A549 (cell line): ENCODE measurements at regions not wholly inside any gene's neighbourhood (a gene's known extent, or its start where the extent isn't known, plus 50 kb on each side); places are given as distances from the start of the nearest gene placed in this dataset.

Source experiments
- ATAC-seq, 2 experiments: fragments of 200-7000 bp in 1 of 2; fragments of >200 bp in 1 of 2; cut with Nextera tagmentation in 1 of 2; cut with Tn5 transposase in 1 of 2; 3 replicates each; pipeline versions ENCODE4 v1.8.0 to v1.9.1; 2018 to 2020; ENCODE audit warnings: mild to moderate bottlenecking in 1 of 2, moderate library complexity in 1 of 2
- CTCF ChIA-PET: fragments of 300-600 bp; sonication (Branson Sonifier 250); formaldehyde crosslinking; extraction: SDS; loops from one replicate; lab custom pipeline; 2021; ENCODE audit warnings: antibody characterized with exemption, inconsistent platforms; lab: Yijun Ruan, JAX
- POLR2A ChIA-PET: fragments of 350-600 bp; formaldehyde crosslinking; extraction: SDS; loops from one replicate; lab custom pipeline; 2021; ENCODE audit warnings: antibody characterized with exemption, inconsistent platforms; lab: Yijun Ruan, JAX
- DNase-seq, 2 experiments: peaks; one replicate each; pipeline versions ENCODE4 v3.0.0 to v3.0.0-alpha.2; 2011 to 2016; ENCODE audit warnings: low read depth in 1 of 2, low spot score in 1 of 2
- FAIRE-seq: peaks from 2 replicates; lab custom pipeline; 2011; peaks lifted over from hg19 to GRCh38; lab: Jason Lieb, UNC
- H3K27ac ChIP-seq, 2 experiments: fragments of >200 bp; sonication (Bioruptor Twin); formaldehyde crosslinking; 3 replicates each; pipeline ENCODE4 v1.5.1; 2016 to 2017
- H3K4me1 ChIP-seq: fragments of >200 bp; sonication (Bioruptor Twin); formaldehyde crosslinking; 3 replicates; pipeline ENCODE4 v1.6.1; 2016
- H3K4me2 ChIP-seq: fragments of >200 bp; sonication (Bioruptor Twin); formaldehyde crosslinking; 3 replicates; pipeline ENCODE4 v1.6.1; 2016
- H3K4me3 ChIP-seq: fragments of >200 bp; sonication (Bioruptor Twin); formaldehyde crosslinking; 3 replicates; pipeline ENCODE4 v1.5.1; 2016
- H3K9me3 ChIP-seq: fragments of >200 bp; sonication (Bioruptor Twin); formaldehyde crosslinking; 3 replicates; pipeline ENCODE4 v1.6.1; 2016
- BCL3 ChIP-seq: fragments of >200 bp; sonication (Bioruptor Twin); formaldehyde crosslinking; IDR thresholded peaks from 3 replicates; pipeline ENCODE4 v1.6.1; 2016
- CBX2 ChIP-seq: fragments of 200-600 bp; sonication (generic); IDR thresholded peaks from 2 replicates; pipeline ENCODE4 v1.6.1; 2016; ENCODE audit warnings: low read depth, mild to moderate bottlenecking, borderline replicate concordance
- CEBPB ChIP-seq, 2 experiments: fragments of >200 bp in 1 of 2; sonication (Bioruptor Twin) in 1 of 2; formaldehyde crosslinking in 1 of 2; IDR thresholded peaks; 2 replicates each; pipeline ENCODE4 v1.6.1; 2012 to 2016
- E2F6 ChIP-seq: IDR thresholded peaks from 2 replicates; pipeline ENCODE4 v1.6.1; 2012; ENCODE audit warnings: low read depth, borderline replicate concordance
- EHF ChIP-seq: fragments of 250-450 bp; sonication (Bioruptor Pico); IDR thresholded peaks from 2 replicates; pipeline ENCODE4 v1.5.0; 2020; ENCODE audit warnings: mild to moderate bottlenecking
- EHMT2 ChIP-seq: fragments of 200-600 bp; sonication (generic); IDR thresholded peaks from 2 replicates; pipeline ENCODE4 v1.6.1; 2016; ENCODE audit warnings: antibody characterized with exemption, low read depth, mild to moderate bottlenecking, moderate library complexity
- FOSB ChIP-seq: fragments of 250-450 bp; sonication (Bioruptor Pico); IDR thresholded peaks from 2 replicates; pipeline ENCODE4 v1.5.0; 2020; ENCODE audit warnings: mild to moderate bottlenecking, moderate library complexity
- FOSL2 ChIP-seq, 2 experiments: fragments of 450-650 bp in 1 of 2; fragments of >200 bp in 1 of 2; sonication (Bioruptor Twin) in 1 of 2; formaldehyde crosslinking; IDR thresholded peaks; 2 replicates each; pipeline versions ENCODE4 v1.5.0 to v1.6.1; 2016 to 2020; ENCODE audit warnings: mild to moderate bottlenecking in 1 of 2, moderate library complexity in 1 of 2
- GATA3 ChIP-seq: IDR thresholded peaks from 2 replicates; pipeline ENCODE4 v1.6.1; 2012; ENCODE audit warnings: borderline replicate concordance
- HES2 ChIP-seq: fragments of >200 bp; sonication (Bioruptor Twin); formaldehyde crosslinking; IDR thresholded peaks from 2 replicates; pipeline ENCODE4 v1.6.1; 2016
- HEYL ChIP-seq: fragments of 250-450 bp; sonication (Bioruptor Pico); IDR thresholded peaks from 2 replicates; pipeline ENCODE4 v1.8.0; 2021; ENCODE audit warnings: mild to moderate bottlenecking, moderate library complexity
- HMGXB4 ChIP-seq: fragments of 250-450 bp; sonication (Bioruptor Pico); IDR thresholded peaks from 2 replicates; pipeline ENCODE4 v1.5.0; 2021; ENCODE audit warnings: mild to moderate bottlenecking, moderate library complexity, borderline replicate concordance
- HOXA7 ChIP-seq: fragments of 250-450 bp; sonication (Bioruptor Pico); IDR thresholded peaks from 2 replicates; pipeline ENCODE4 v1.5.0; 2020; ENCODE audit warnings: mild to moderate bottlenecking, moderate library complexity
- KDM1A ChIP-seq: fragments of 200-600 bp; sonication (generic); IDR thresholded peaks from 2 replicates; pipeline ENCODE4 v1.6.1; 2016; ENCODE audit warnings: low read depth, mild to moderate bottlenecking
- MAFK ChIP-seq: fragments of 450-650 bp; IDR thresholded peaks from 2 replicates; pipeline ENCODE4 v1.6.1; 2014; ENCODE audit not compliant: partially characterized antibody
- MAZ ChIP-seq: fragments of 150-350 bp; IDR thresholded peaks from 2 replicates; pipeline ENCODE4 v1.6.1; 2014; ENCODE audit warnings: antibody characterized with exemption, low read depth, low read length, borderline replicate concordance
- RCOR1 ChIP-seq: fragments of 150-350 bp; IDR thresholded peaks from 2 replicates; pipeline ENCODE4 v1.6.1; 2014; ENCODE audit warnings: antibody characterized with exemption, low read length, low read depth
- REST ChIP-seq: fragments of 200-600 bp; sonication (generic); IDR thresholded peaks from 2 replicates; pipeline ENCODE4 v1.6.1; 2016; ENCODE audit warnings: antibody characterized with exemption, mild to moderate bottlenecking, moderate library complexity
- RFX5 ChIP-seq: fragments of 450-650 bp; IDR thresholded peaks from 2 replicates; pipeline ENCODE4 v1.7.1; 2014; ENCODE audit warnings: antibody characterized with exemption, mild to moderate bottlenecking, moderate library complexity
- RNF2 ChIP-seq: fragments of 200-600 bp; sonication (generic); IDR thresholded peaks from 2 replicates; pipeline ENCODE4 v1.6.1; 2016; ENCODE audit warnings: low read depth, mild to moderate bottlenecking, antibody characterized with exemption, moderate library complexity, borderline replicate concordance
- SREBF2 ChIP-seq: fragments of 450-650 bp; IDR thresholded peaks from 2 replicates; pipeline ENCODE4 v1.6.1; 2014; ENCODE audit warnings: mild to moderate bottlenecking, moderate library complexity
- TP53 ChIP-seq: fragments of 250-450 bp; sonication (Bioruptor Pico); IDR thresholded peaks from 2 replicates; pipeline ENCODE4 v1.5.0; 2021; ENCODE audit warnings: mild to moderate bottlenecking, moderate library complexity
- ZC3H11A ChIP-seq: fragments of 450-650 bp; IDR thresholded peaks from 2 replicates; pipeline ENCODE4 v1.6.1; 2014; ENCODE audit warnings: antibody characterized with exemption, mild to moderate bottlenecking
- ZNF302 ChIP-seq: fragments of 250-450 bp; sonication (Bioruptor Pico); IDR thresholded peaks from 2 replicates; pipeline ENCODE4 v1.9.0; 2021; ENCODE audit warnings: inconsistent platforms, mild to moderate bottlenecking, moderate library complexity
- WGBS: methylation state at CpG from one replicate; pipeline ENCODE4 v1.1.6; 2017; ENCODE audit errors: missing lambda C conversion rate; 5-methylcytosine and 5-hydroxymethylcytosine counted together

- H3K9me3 ChIP-seq = no peaks in the 10 kb centered on the region
- H3K4me1 ChIP-seq = no peaks in the 10 kb centered on the region
- no peak overlapping the region for H3K27ac ChIP-seq
- FAIRE-seq (no peak), DNase-seq (no peak), ATAC-seq (no peak)
- 16% methylated on average over 2 of the region's 3 CpGs for WGBS
- POLR2A ChIA-PET = no interaction called here
- CTCF ChIA-PET = no interaction called here
- no peak overlapping the region for H3K4me3 ChIP-seq
- no peak for TF ChIP-seq CEBPB (IDR thresholded peaks at IDR 0.05)
- no peak for TF ChIP-seq MAZ
- no peak for TF ChIP-seq SREBF2
- no peak for TF ChIP-seq HMGXB4
- TF ChIP-seq MAFK = no peak
- no peak overlapping the region for H3K4me2 ChIP-seq
These were observed 184.5 kb upstream of the NTM start for GRCh38 chr11:131185915-131186314.

GRCh38 chr11:131186629-131187101 lies 183.8 kb upstream of the NTM start:
- FAIRE-seq = no peak
- WGBS = 17% methylated on average over 10 of the region's 10 CpGs
- no peak for ATAC-seq
- DNase-seq = no peak
- Histone ChIP-seq H3K4me3 (no peak overlapping the region), H3K4me1 (no peaks in the 10 kb centered on the region), H3K27ac (no peak overlapping the region), H3K9me3 (no peaks in the 10 kb centered on the region), H3K4me2 (no peak overlapping the region)
- ChIA-PET POLR2A (no interaction called here), CTCF (no interaction called here)
- TF ChIP-seq RCOR1 (no peak), EHF (CRISPR knock-in tag) (no peak), GATA3 (no peak), ZC3H11A (no peak), BCL3 (no peak)

- DNase-seq = no peak
- no peak for FAIRE-seq
- no peaks in the 10 kb centered on the region for H3K9me3 ChIP-seq
- H3K4me2 ChIP-seq = no peak overlapping the region
- no peak overlapping the region for H3K27ac ChIP-seq
- no peak for TF ChIP-seq E2F6
- TF ChIP-seq CBX2 = no peak
- TF ChIP-seq FOSL2 (IDR thresholded peaks at IDR 0.05) = no peak
- TF ChIP-seq FOSL2 (CRISPR knock-in tag; IDR thresholded peaks at IDR 0.05) = no peak
- no peak for TF ChIP-seq RNF2
- no peak for TF ChIP-seq ZNF302 (CRISPR knock-in tag)
- no peak for TF ChIP-seq HOXA7
- TF ChIP-seq EHMT2 = no peak
- TF ChIP-seq HEYL (CRISPR knock-in tag) = no peak
- ChIA-PET CTCF (no interaction called here), POLR2A (no interaction called here)
- no peaks in the 10 kb centered on the region for H3K4me1 ChIP-seq
- 30% methylated on average over 5 of the region's 5 CpGs for WGBS
- no peak overlapping the region for H3K4me3 ChIP-seq
- no peak for ATAC-seq
These were observed 180.0 kb upstream of the NTM start for GRCh38 chr11:131190446-131190845.

GRCh38 chr11:131191606-131192005 lies 178.8 kb upstream of the NTM start:
- DNase-seq (no peak), FAIRE-seq (no peak), ATAC-seq (no peak)
- no peak overlapping the region for H3K4me2 ChIP-seq
- no peaks in the 10 kb centered on the region for H3K4me1 ChIP-seq
- H3K9me3 ChIP-seq = no peaks in the 10 kb centered on the region
- no peak overlapping the region for H3K4me3 ChIP-seq
- ChIA-PET CTCF (no interaction called here), POLR2A (no interaction called here)
- WGBS = 40% methylated on average over 2 of the region's 4 CpGs
- no peak overlapping the region for H3K27ac ChIP-seq
- TF ChIP-seq REST = no peak
- no peak for TF ChIP-seq RFX5
- TF ChIP-seq HES2 = no peak
- no peak for TF ChIP-seq KDM1A
- TF ChIP-seq TP53 (CRISPR knock-in tag) = no peak
- TF ChIP-seq FOSB (CRISPR knock-in tag) = no peak
